ENCODE measurements at regions not wholly inside any gene's neighbourhood (a gene's known extent, or its start where the extent isn't known, plus 50 kb on each side); places are given as distances from the start of the nearest gene placed in this dataset.

- no peak for DNase-seq (ENCODE audit: low read depth)
- H3K9me3 ChIP-seq (ENCODE audit: control insufficient read depth, low read length) = no peaks in the 10 kb centered on the region
- H3K27me3 ChIP-seq (replicated peaks; ENCODE audit: control insufficient read depth, insufficient read depth, low read length) = no peaks in the 10 kb centered on the region
- H3K36me3 ChIP-seq (ENCODE audit: control insufficient read depth, insufficient read depth, low read length, severe bottlenecking) = no peaks in the 10 kb centered on the region
- no peak overlapping the region for H3K9ac ChIP-seq (ENCODE audit: low read length)
- no peaks in the 10 kb centered on the region for H3K4me1 ChIP-seq (ENCODE audit: control insufficient read depth, insufficient read depth, low read length)
- no peak overlapping the region for H3K4me3 ChIP-seq (ENCODE audit: low read length)
Measured at GRCh38 chr4:32748498-32748897, 2028.3 kb downstream of the PCDH7 start.

DNA sequence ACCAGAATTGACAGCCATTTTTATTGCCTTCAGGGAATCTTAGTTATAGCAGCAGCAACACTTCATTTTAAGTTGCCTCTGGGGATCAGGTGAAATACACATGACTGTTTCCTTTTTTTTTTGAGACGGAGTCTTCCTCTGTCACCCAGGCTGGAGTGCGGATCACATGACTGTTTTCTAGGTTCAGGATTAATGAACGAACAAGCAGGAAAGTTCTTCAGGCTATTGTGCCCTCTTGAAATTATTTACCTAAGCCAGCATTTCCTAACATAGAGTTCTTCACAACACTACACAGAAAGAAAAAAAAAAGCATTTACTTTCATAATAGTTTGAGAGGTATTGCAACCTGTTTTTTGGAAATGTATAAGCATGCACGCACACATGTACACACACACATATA, 2032.8 kb downstream of the PCDH7 start:
- no peak overlapping the region for H3K4me3 ChIP-seq (ENCODE audit: low read length)
- no peak for DNase-seq (ENCODE audit: low read depth)
- no peaks in the 10 kb centered on the region for H3K4me1 ChIP-seq (ENCODE audit: control insufficient read depth, insufficient read depth, low read length)
- no peaks in the 10 kb centered on the region for H3K27me3 ChIP-seq (replicated peaks; ENCODE audit: control insufficient read depth, insufficient read depth, low read length)
- H3K36me3 ChIP-seq (ENCODE audit: control insufficient read depth, insufficient read depth, low read length, severe bottlenecking) = no peaks in the 10 kb centered on the region
- no peak overlapping the region for H3K9ac ChIP-seq (ENCODE audit: low read length)
- peaks cover 5% of the 10 kb centered on the region for H3K9me3 ChIP-seq (ENCODE audit: control insufficient read depth, low read length)

DNA sequence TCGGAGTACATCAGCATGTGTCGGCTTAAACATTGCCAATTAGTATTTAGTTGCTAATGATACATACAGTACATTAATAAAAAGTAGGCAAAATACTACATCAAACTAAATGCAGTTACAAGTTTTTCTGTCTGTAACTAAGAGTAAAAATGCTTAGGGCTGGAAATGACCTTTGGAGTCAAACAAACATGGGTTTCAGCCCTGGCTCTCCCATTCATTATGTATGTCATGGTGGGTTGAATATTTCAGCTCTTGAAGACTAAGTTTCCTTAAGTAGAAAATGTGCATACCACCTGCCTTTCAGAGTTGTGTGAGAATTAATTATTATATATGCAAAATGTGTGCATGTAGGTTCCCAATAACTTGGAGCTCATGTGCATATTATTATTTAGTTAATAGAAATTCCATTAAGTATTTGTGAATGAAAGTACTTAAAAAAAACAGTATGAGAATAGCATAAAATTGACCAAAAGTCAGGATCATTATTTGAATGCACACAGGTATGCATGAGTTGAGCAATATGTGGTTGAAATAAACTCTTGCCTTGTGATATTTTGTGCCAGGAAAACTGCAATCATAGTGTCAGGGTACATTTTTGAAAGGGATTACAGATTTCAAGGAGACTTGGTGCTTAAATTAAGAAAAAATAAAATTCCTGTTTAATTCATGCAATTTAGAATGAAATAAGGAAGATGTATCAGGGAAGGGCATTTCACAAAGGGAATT, 2048.7 kb downstream of the PCDH7 start:
- Histone ChIP-seq H3K27me3 (replicated peaks; ENCODE audit: control insufficient read depth, insufficient read depth, low read length) (no peaks in the 10 kb centered on the region), H3K9ac (ENCODE audit: low read length) (no peak overlapping the region), H3K9me3 (ENCODE audit: control insufficient read depth, low read length) (no peaks in the 10 kb centered on the region), H3K4me1 (ENCODE audit: control insufficient read depth, insufficient read depth, low read length) (no peaks in the 10 kb centered on the region), H3K36me3 (ENCODE audit: control insufficient read depth, insufficient read depth, low read length, severe bottlenecking) (no peaks in the 10 kb centered on the region), H3K4me3 (ENCODE audit: low read length) (no peak overlapping the region)
- no peak for DNase-seq (ENCODE audit: low read depth)

- Histone ChIP-seq H3K4me3 (ENCODE audit: low read length) (no peak overlapping the region), H3K4me1 (ENCODE audit: control insufficient read depth, insufficient read depth, low read length) (no peaks in the 10 kb centered on the region), H3K9me3 (ENCODE audit: control insufficient read depth, low read length) (no peaks in the 10 kb centered on the region), H3K27me3 (replicated peaks; ENCODE audit: control insufficient read depth, insufficient read depth, low read length) (no peaks in the 10 kb centered on the region), H3K9ac (ENCODE audit: low read length) (no peak overlapping the region), H3K36me3 (ENCODE audit: control insufficient read depth, insufficient read depth, low read length, severe bottlenecking) (no peaks in the 10 kb centered on the region)
- DNase-seq (ENCODE audit: low read depth) = no peak
Measured at GRCh38 chr4:32771491-32771890, 2051.3 kb downstream of the PCDH7 start.

GRCh38 chr4:32775049-32775448, 2054.9 kb downstream of the PCDH7 start:
- no peaks in the 10 kb centered on the region for H3K9me3 ChIP-seq (ENCODE audit: control insufficient read depth, low read length)
- H3K36me3 ChIP-seq (ENCODE audit: control insufficient read depth, insufficient read depth, low read length, severe bottlenecking) = no peaks in the 10 kb centered on the region
- H3K9ac ChIP-seq (ENCODE audit: low read length) = no peak overlapping the region
- no peaks in the 10 kb centered on the region for H3K27me3 ChIP-seq (replicated peaks; ENCODE audit: control insufficient read depth, insufficient read depth, low read length)
- H3K4me3 ChIP-seq (ENCODE audit: low read length) = no peak overlapping the region
- no peaks in the 10 kb centered on the region for H3K4me1 ChIP-seq (ENCODE audit: control insufficient read depth, insufficient read depth, low read length)
- DNase-seq (ENCODE audit: low read depth) = peak; percentile 28

DNA sequence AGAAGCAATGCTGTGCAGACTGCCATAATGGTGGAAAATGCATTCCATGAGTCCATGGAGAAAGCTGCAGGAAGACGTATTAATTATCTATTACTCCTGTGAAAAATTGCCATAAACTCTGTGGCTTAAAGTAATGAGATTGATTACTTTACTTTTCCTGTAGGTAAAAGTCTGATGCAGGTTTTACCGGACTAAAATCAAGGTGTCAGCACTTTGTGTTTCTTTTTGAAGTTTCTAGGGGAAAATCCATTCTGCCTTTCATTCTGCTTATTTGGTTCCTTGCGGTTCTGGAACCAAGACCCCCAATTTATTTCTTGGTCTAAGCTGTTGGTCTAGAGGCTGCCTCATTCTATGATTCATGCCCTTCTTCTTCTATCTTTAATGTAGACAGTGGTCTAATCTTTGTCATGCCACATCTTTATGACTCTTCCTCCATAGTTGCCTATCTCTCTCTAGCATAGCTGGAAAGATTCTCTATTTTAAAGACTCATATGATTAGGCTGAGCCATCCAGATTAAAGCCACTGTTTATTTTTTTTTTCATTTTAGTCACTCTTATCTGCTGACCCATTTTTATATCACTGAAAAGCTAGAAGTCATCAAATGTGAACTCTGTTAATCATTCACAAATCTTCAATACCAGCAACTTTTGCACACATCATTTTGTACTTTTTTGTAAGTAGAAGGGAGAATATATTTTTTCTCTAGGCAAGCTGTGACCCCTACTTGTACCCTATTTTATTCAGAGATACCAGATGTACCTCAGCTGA, 2056.4 kb downstream of the PCDH7 start:
- H3K4me1 ChIP-seq (ENCODE audit: control insufficient read depth, insufficient read depth, low read length) = no peaks in the 10 kb centered on the region
- no peak overlapping the region for H3K9ac ChIP-seq (ENCODE audit: low read length)
- no peaks in the 10 kb centered on the region for H3K9me3 ChIP-seq (ENCODE audit: control insufficient read depth, low read length)
- no peaks in the 10 kb centered on the region for H3K36me3 ChIP-seq (ENCODE audit: control insufficient read depth, insufficient read depth, low read length, severe bottlenecking)
- no peak overlapping the region for H3K4me3 ChIP-seq (ENCODE audit: low read length)
- no peaks in the 10 kb centered on the region for H3K27me3 ChIP-seq (replicated peaks; ENCODE audit: control insufficient read depth, insufficient read depth, low read length)
- DNase-seq (ENCODE audit: low read depth) = no peak

DNA sequence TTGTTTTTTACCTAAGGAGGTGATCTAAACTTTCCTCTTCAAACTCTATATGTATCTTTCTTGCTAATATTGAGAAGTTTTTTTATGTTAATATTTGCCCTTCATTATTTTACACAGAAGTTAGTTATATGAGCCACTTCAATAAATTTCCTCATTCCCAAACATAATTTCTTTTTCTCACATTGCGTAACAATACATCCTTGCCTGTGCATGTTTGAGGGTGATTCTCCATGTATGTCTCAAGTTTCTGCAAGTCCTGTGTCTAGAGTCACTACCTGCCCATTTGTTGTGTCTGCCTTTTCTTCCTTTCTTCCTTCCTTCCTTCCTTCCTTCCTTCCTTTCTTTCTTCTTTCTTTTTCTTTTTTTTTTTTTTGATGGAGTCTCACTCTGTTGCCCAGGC, 2057.9 kb downstream of the PCDH7 start:
- H3K9ac ChIP-seq (ENCODE audit: low read length) = no peak overlapping the region
- H3K9me3 ChIP-seq (ENCODE audit: control insufficient read depth, low read length) = no peaks in the 10 kb centered on the region
- no peak overlapping the region for H3K4me3 ChIP-seq (ENCODE audit: low read length)
- H3K36me3 ChIP-seq (ENCODE audit: control insufficient read depth, insufficient read depth, low read length, severe bottlenecking) = no peaks in the 10 kb centered on the region
- DNase-seq (ENCODE audit: low read depth) = no peak
- no peaks in the 10 kb centered on the region for H3K4me1 ChIP-seq (ENCODE audit: control insufficient read depth, insufficient read depth, low read length)
- no peaks in the 10 kb centered on the region for H3K27me3 ChIP-seq (replicated peaks; ENCODE audit: control insufficient read depth, insufficient read depth, low read length)

DNA sequence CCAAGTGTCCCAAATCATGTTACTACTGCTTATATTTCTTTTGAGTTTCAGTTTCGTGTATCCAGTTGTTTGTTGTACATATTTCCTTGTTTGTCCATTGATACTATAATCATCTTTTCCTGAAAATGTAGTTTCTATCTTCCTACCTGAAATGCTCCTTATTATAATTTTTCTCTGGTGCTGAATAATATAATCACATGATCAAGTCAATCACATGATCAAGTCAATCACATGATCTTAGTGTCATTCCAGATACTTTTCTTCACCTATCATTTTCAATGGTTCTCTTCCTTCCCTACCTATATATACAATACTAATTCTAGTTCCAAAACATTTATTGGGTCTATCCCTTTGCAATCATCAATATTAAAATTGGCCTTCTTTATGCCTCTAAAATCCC, 2058.8 kb downstream of the PCDH7 start:
- no peaks in the 10 kb centered on the region for H3K27me3 ChIP-seq (replicated peaks; ENCODE audit: control insufficient read depth, insufficient read depth, low read length)
- H3K4me1 ChIP-seq (ENCODE audit: control insufficient read depth, insufficient read depth, low read length) = no peaks in the 10 kb centered on the region
- no peaks in the 10 kb centered on the region for H3K9me3 ChIP-seq (ENCODE audit: control insufficient read depth, low read length)
- no peak overlapping the region for H3K9ac ChIP-seq (ENCODE audit: low read length)
- H3K4me3 ChIP-seq (ENCODE audit: low read length) = no peak overlapping the region
- no peaks in the 10 kb centered on the region for H3K36me3 ChIP-seq (ENCODE audit: control insufficient read depth, insufficient read depth, low read length, severe bottlenecking)
- DNase-seq (ENCODE audit: low read depth) = no peak

DNA sequence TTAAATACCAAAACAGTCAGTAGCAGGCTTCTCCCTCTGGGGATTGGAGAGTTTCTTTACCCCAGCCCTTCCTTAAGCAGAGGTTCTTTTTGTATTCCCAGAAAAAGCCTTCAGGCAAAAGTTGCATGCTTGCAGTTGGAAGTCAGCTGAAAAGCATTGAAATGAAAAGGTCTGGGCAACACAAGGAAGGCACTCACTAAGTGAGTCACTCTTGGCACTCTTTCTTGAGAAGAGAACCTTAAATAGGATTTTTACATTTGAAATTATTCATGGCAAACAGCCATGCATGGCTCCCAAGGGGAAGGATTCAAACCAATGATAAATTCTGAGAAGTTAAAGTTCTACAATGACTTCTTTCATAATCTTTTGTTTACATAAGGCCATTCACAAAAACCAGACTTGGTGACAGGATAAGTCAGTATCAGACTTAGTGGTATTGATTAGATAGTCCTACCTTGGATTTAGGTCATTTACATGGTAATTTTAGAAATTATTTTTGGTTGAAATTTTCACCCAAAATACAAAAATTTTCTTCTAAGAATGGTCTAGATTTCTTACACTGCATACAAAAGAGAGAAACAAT, 2068.9 kb downstream of the PCDH7 start:
- Histone ChIP-seq H3K9me3 (ENCODE audit: control insufficient read depth, low read length) (no peaks in the 10 kb centered on the region), H3K36me3 (ENCODE audit: control insufficient read depth, insufficient read depth, low read length, severe bottlenecking) (no peaks in the 10 kb centered on the region), H3K9ac (ENCODE audit: low read length) (no peak overlapping the region), H3K4me3 (ENCODE audit: low read length) (no peak overlapping the region), H3K4me1 (ENCODE audit: control insufficient read depth, insufficient read depth, low read length) (peaks cover 5% of the 10 kb centered on the region), H3K27me3 (replicated peaks; ENCODE audit: control insufficient read depth, insufficient read depth, low read length) (no peaks in the 10 kb centered on the region)
- DNase-seq (ENCODE audit: low read depth) = peak; percentile 89

DNA sequence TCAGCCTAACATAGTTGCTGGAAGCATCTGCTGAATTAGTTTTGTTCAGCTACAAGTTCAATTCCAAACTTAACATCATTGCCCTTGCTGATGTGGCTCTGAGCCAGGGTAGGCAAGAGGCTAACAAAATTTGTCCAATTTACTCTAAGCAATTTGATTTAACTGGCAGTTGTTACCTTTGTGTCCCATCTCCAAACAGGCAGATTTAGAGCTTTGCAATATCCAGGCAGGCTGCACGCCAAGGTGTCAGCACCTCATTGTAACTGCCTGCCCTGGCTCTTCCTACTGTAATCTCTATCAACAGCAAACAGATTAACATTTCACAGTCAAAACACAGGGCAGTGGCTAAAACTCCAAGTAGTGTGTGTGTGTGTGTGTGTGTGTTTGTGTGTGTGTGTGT, 2070.6 kb downstream of the PCDH7 start:
- no peak overlapping the region for H3K9ac ChIP-seq (ENCODE audit: low read length)
- H3K36me3 ChIP-seq (ENCODE audit: control insufficient read depth, insufficient read depth, low read length, severe bottlenecking) = no peaks in the 10 kb centered on the region
- no peaks in the 10 kb centered on the region for H3K27me3 ChIP-seq (replicated peaks; ENCODE audit: control insufficient read depth, insufficient read depth, low read length)
- DNase-seq (ENCODE audit: low read depth) = no peak
- no peaks in the 10 kb centered on the region for H3K9me3 ChIP-seq (ENCODE audit: control insufficient read depth, low read length)
- H3K4me1 ChIP-seq (ENCODE audit: control insufficient read depth, insufficient read depth, low read length) = peaks cover 5% of the 10 kb centered on the region
- no peak overlapping the region for H3K4me3 ChIP-seq (ENCODE audit: low read length)

GRCh38 chr4:32798471-32799159, 2078.4 kb downstream of the PCDH7 start:
- no peak for DNase-seq (ENCODE audit: low read depth)
- H3K27me3 ChIP-seq (replicated peaks; ENCODE audit: control insufficient read depth, insufficient read depth, low read length) = no peaks in the 10 kb centered on the region
- no peak overlapping the region for H3K4me3 ChIP-seq (ENCODE audit: low read length)
- H3K9me3 ChIP-seq (ENCODE audit: control insufficient read depth, low read length) = no peaks in the 10 kb centered on the region
- no peak overlapping the region for H3K9ac ChIP-seq (ENCODE audit: low read length)
- no peaks in the 10 kb centered on the region for H3K36me3 ChIP-seq (ENCODE audit: control insufficient read depth, insufficient read depth, low read length, severe bottlenecking)
- no peaks in the 10 kb centered on the region for H3K4me1 ChIP-seq (ENCODE audit: control insufficient read depth, insufficient read depth, low read length)

Data from adipocyte (in vitro differentiated cells).